ENCODE measurements at regions not wholly inside any gene's neighbourhood (a gene's known extent, or its start where the extent isn't known, plus 50 kb on each side); places are given as distances from the start of the nearest gene placed in this dataset.

GRCh38 chr2:219856602-219857001 lies 229.2 kb downstream of the SLC4A3 start:
- TF ChIP-seq POLR2A (IDR thresholded peaks at IDR 0.05; ENCODE audit: low read depth, low read length) (no peak), PAX5 (IDR thresholded peaks at IDR 0.05; ENCODE audit: insufficient read depth, low read length, severe bottlenecking) (no peak), TAF1 (IDR thresholded peaks at IDR 0.05; ENCODE audit: low read depth, low read length) (no peak), POLR2AphosphoS5 (IDR thresholded peaks at IDR 0.05; ENCODE audit: low read depth, low read length) (no peak), SPI1 (IDR thresholded peaks at IDR 0.05; ENCODE audit: low read depth, low read length) (no peak), POU2F2 (IDR thresholded peaks at IDR 0.05; ENCODE audit: low read depth, low read length) (no peak)
